Natural killer cell (primary cell): ENCODE measurements at regions not wholly inside any gene's neighbourhood (a gene's known extent, or its start where the extent isn't known, plus 50 kb on each side); places are given as distances from the start of the nearest gene placed in this dataset.

ENCODE experiments used
- ATAC-seq, 3 donors: fragments of 150-1000 bp in 2 of 3; fragments of 200-7000 bp in 1 of 3; cut with Tn5 transposase; 1 replicate in 1 of 3; 2 replicates in 2 of 3; pipeline ENCODE4 v1.10.0; 2021; ENCODE audit warnings: mild to moderate bottlenecking in 2 of 3, moderate library complexity in 2 of 3
- DNase-seq, 2 donors: peaks; one replicate each; pipeline versions ENCODE4 v3.0.0 to v3.0.0-alpha.2; 2013 to 2021; ENCODE audit warnings: mixed read lengths in 1 of 2
- H3K27ac ChIP-seq: one replicate; pipeline ENCODE4 v1.5.1; 2013; ENCODE audit warnings: mild to moderate bottlenecking, low read length
- H3K27me3 ChIP-seq: one replicate; pipeline ENCODE4 v1.6.1; 2013; ENCODE audit warnings: low read length; ENCODE audit not compliant: control insufficient read depth, insufficient read depth
- H3K36me3 ChIP-seq: one replicate; pipeline ENCODE4 v1.6.1; 2013; ENCODE audit warnings: low read length; ENCODE audit not compliant: control insufficient read depth, insufficient read depth
- H3K4me1 ChIP-seq: one replicate; pipeline ENCODE4 v1.6.1; 2013; ENCODE audit warnings: low read length; ENCODE audit not compliant: control insufficient read depth, insufficient read depth
- H3K4me3 ChIP-seq: one replicate; pipeline ENCODE4 v1.5.1; 2013; ENCODE audit warnings: low read length
- H3K9me3 ChIP-seq: one replicate; pipeline ENCODE4 v1.6.1; 2013; ENCODE audit warnings: low read length; ENCODE audit not compliant: control insufficient read depth, insufficient read depth
- H3K27ac Mint-ChIP-seq, 2 donors: one replicate each; pipeline ENCODE4 v1.8.0; 2022; ENCODE audit warnings: mild to moderate bottlenecking in 2 of 2, mixed read lengths in 2 of 2, moderate library complexity in 1 of 2
- H3K27me3 Mint-ChIP-seq, 2 donors: one replicate each; pipeline ENCODE4 v1.8.0; 2022; ENCODE audit warnings: low read depth in 2 of 2, mixed read lengths in 2 of 2
- H3K36me3 Mint-ChIP-seq: one replicate; pipeline ENCODE4 v1.8.0; 2022; ENCODE audit warnings: mixed read lengths
- H3K4me1 Mint-ChIP-seq, 2 donors: one replicate each; pipeline ENCODE4 v1.8.0; 2022; ENCODE audit warnings: mixed read lengths in 2 of 2
- H3K4me3 Mint-ChIP-seq: one replicate; pipeline ENCODE4 v1.8.0; 2022; ENCODE audit warnings: mild to moderate bottlenecking, moderate library complexity, mixed read lengths
- H3K9me3 Mint-ChIP-seq, 2 donors: one replicate each; pipeline ENCODE4 v1.8.0; 2022; ENCODE audit warnings: mixed read lengths in 2 of 2
- CTCF ChIP-seq: fragments of 200-600 bp; IDR thresholded peaks from one replicate; pipeline ENCODE4 v1.8.0; 2022; ENCODE audit warnings: antibody characterized with exemption
- WGBS: methylation state at CpG from one replicate; pipeline ENCODE4 v1.1.7; 2013; ENCODE audit warnings: missing lambda C conversion rate; ENCODE audit not compliant: insufficient coverage; 5-methylcytosine and 5-hydroxymethylcytosine counted together
- intact Hi-C: fragments of 100-400 bp; cut with micrococcal nuclease; formaldehyde crosslinking; loops from one replicate; pipeline ENCODE4 v1.14.2; 2022

GRCh38 chr6:91711518-91711917 is 1124.6 kb upstream of the MAP3K7 start:
- Histone ChIP-seq H3K36me3 (no peaks in the 10 kb centered on the region), H3K27ac (no peak overlapping the region), H3K9me3 (no peaks in the 10 kb centered on the region), H3K27me3 (no peaks in the 10 kb centered on the region), H3K4me1 (no peaks in the 10 kb centered on the region), H3K4me3 (no peak overlapping the region)
- Mint-ChIP-seq H3K9me3 (peaks cover 7% of the 10 kb centered on the region in 2 donors), H3K36me3 (no peaks in the 10 kb centered on the region), H3K4me1 (no peaks in the 10 kb centered on the region), H3K27me3 (no peaks in the 10 kb centered on the region), H3K27ac (no peak overlapping the region), H3K4me3 (no peak overlapping the region)
- DNase-seq (no peak), ATAC-seq (no peak)
- WGBS = 94% methylated on average over 2 of the region's 2 CpGs
- no peak for TF ChIP-seq CTCF
- intact Hi-C loops = no loop called here

DNA sequence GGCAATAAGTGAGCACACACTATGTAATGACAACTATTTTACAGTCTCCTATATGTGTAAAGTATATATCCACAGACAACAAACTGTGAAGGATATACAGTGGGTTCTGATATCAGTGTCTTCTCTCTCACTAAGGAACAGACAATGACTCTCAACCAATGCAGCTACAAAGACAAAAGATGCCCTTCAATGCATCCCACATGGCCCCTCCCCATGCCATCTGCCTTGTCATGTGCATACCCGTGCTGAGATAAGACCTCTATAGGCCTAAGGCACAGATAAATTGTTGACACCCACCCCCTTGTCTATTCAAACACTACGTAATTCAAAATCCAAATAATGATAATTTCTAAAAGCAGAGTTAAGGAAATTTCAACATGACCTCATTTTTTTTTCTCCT is 1123.5 kb upstream of the MAP3K7 start:
- Histone ChIP-seq H3K27ac (no peak overlapping the region), H3K27me3 (no peaks in the 10 kb centered on the region), H3K36me3 (no peaks in the 10 kb centered on the region), H3K9me3 (no peaks in the 10 kb centered on the region), H3K4me3 (no peak overlapping the region), H3K4me1 (no peaks in the 10 kb centered on the region)
- DNase-seq (no peak), ATAC-seq (no peak)
- no peaks in the 10 kb centered on the region for H3K27me3 Mint-ChIP-seq
- intact Hi-C loops = no loop called here
- no peaks in the 10 kb centered on the region for H3K36me3 Mint-ChIP-seq
- TF ChIP-seq CTCF = no peak
- WGBS = 70% methylated on average over 1 of the region's 2 CpGs
- no peak overlapping the region for H3K4me3 Mint-ChIP-seq
- no peaks in the 10 kb centered on the region for H3K4me1 Mint-ChIP-seq
- H3K9me3 Mint-ChIP-seq = peaks cover 5 to 7% of the 10 kb centered on the region in 2 donors
- no peak overlapping the region for H3K27ac Mint-ChIP-seq

DNA sequence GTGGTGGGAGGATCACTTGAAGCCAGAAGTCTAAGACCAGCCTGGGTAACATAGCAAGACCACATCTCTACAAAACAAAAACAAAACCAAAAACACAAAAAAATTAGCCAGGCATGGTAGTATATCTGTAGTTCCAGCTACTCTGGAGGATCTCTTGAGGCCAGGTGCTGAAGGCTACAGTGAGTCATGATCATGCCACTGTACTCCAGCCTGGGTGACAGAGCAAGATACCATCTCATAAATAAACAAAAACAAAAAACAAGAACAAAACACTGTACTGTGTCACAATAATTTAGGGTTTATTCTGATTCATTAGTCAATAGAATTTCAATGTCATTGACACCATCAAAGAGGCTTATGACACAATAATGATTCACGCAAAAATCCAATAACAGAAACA is 1121.7 kb upstream of the MAP3K7 start:
- no peak for DNase-seq
- peaks cover 5 to 7% of the 10 kb centered on the region in 2 donors for H3K9me3 Mint-ChIP-seq
- Histone ChIP-seq H3K36me3 (no peaks in the 10 kb centered on the region), H3K4me3 (no peak overlapping the region), H3K4me1 (no peaks in the 10 kb centered on the region), H3K9me3 (no peaks in the 10 kb centered on the region), H3K27me3 (no peaks in the 10 kb centered on the region), H3K27ac (no peak overlapping the region)
- no CpG with 5 or more reads among the region's 1 CpG for WGBS
- no peaks in the 10 kb centered on the region for H3K27me3 Mint-ChIP-seq
- no peaks in the 10 kb centered on the region for H3K4me1 Mint-ChIP-seq
- no peak for ATAC-seq
- H3K4me3 Mint-ChIP-seq = no peak overlapping the region
- intact Hi-C loops = no loop called here
- TF ChIP-seq CTCF = no peak
- H3K27ac Mint-ChIP-seq = no peak overlapping the region
- H3K36me3 Mint-ChIP-seq = no peaks in the 10 kb centered on the region

DNA sequence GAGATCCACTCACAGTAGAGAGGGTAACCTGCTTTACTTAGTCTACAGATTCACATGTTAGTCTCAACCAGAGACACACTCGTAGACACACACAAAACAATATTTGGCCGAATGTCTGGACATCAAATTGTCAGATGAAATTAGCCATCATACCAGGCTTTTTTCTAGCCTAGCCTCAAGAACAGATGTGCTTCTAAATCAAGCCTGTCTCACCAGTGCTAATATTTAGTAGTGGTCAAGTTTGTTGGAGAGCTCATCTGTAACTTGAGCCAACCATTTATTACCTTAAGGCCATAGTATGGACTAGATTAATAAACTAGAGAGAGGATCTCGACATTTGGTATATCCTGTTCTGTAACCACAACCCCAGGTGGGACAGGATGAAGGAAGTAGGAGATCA is 1118.8 kb upstream of the MAP3K7 start:
- Mint-ChIP-seq H3K9me3 (peaks cover 9 to 10% of the 10 kb centered on the region in 2 donors), H3K27me3 (no peaks in the 10 kb centered on the region), H3K4me1 (no peaks in the 10 kb centered on the region), H3K36me3 (peaks cover 7% of the 10 kb centered on the region), H3K27ac (no peak overlapping the region), H3K4me3 (no peak overlapping the region)
- Histone ChIP-seq H3K27me3 (no peaks in the 10 kb centered on the region), H3K27ac (no peak overlapping the region), H3K4me1 (no peaks in the 10 kb centered on the region), H3K9me3 (peaks cover 3% of the 10 kb centered on the region), H3K4me3 (no peak overlapping the region), H3K36me3 (no peaks in the 10 kb centered on the region)
- no peak for DNase-seq
- no peak for TF ChIP-seq CTCF
- 97% methylated on average over 2 of the region's 3 CpGs for WGBS
- intact Hi-C loops = no loop called here
- no peak for ATAC-seq
